Hypothalamus (tissue), 51 donors: ENCODE measurements at regions not wholly inside any gene's neighbourhood (a gene's known extent, or its start where the extent isn't known, plus 50 kb on each side); places are given as distances from the start of the nearest gene placed in this dataset.

Experiments used
- DNase-seq, 51 donors: peaks; one replicate each; lab custom pipeline; 2025; lab: John Stamatoyannopoulos, UW

DNA sequence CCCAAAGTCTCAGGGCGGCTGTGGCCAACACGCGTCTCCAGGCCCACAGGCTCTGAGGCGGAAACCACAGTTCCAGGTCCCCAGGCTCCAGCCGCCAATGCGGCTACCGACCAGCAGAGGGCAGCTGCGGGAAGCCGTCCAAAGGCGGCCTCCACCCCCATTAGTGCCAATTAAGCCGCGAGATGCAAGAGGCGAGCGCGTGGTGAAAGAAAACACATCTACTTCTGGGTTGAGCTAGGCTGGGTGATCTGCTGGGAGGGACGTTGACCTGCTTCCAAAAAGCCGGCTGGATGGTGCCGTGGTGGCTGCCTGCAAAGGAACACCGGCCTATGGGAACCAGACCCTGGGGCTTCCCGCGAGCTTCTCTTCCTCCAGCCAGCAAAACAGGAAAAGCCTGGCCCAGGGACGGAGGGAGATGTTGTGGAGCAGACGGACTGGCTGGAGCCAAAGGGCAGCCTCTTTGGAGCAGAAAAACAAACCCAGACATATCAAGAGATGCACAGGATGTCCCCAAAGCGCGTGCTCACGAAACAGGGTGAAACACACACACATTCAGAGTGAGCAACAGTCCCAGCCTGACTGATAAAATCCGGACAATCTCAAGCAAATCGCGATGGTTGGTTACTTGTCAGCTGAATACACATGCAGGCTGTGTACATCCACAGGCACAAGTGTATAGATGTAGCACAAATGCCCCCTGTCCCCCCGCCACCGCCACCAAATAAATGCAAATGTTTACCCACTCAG lies 187.1 kb upstream of the BRINP1 start:
- DNase-seq = peak in 50 of 51 donors; percentile 6 to 80 (median 58)

DNA sequence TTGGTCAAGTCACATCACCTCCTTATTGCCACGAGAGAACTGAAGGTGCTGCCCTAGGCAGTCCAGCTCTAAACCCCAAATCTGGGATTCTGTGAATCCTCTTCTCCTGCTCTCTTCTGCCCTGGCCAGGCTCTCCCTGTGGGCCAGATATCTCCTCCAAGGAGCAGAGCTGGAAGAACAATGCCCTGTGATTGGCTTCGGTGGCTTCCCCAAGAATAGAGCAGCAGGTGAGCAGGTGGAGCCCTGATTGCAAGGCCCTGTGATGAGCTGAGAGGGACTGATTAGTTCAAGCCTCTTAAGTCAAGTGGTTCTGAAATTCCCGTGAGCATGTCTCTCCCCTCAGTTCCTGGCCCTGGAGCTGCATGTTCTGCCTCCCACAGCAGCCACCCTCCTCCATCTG lies 175.3 kb upstream of the BRINP1 start:
- no peak for DNase-seq

DNA sequence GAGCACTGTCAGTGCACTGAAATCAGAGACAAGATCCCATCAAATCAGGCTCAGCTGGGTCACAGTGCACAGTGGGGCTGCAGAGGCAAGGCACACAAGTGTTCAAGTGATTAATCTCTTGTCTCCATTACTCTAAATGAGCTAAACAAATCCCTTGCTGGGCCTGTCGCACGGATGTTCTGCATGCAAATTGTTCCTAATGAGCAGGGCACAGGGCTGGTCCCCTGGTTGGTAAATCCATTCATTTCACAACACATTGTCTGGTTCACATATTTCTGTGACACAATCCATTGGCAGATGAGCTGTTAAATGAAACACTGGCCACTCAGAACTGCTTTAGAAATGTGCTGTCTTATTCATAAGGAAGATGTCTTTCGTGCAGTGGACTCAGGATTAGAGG lies 167.9 kb upstream of the BRINP1 start:
- no peak for DNase-seq

GRCh38 chr9:119533504-119533903 lies 164.3 kb upstream of the BRINP1 start:
- no peak for DNase-seq

DNA sequence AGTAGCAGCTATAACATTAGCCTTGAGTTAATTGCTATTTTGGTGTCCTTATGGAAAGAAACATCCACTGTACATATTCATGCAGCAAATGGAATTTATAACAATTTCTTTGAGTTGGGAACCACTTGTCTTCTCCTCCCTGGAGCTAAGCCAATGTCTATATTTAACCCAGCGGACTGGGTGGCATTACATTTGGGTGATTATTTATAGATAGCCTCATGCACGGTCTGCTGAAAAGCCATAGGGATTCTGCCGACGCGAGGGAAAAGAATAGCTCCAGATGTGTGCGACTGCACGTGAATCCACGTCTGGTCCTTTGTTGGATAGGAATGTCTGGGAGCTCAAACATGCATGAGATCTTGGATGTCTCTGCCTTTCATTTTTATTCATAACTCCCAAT lies 157.5 kb upstream of the BRINP1 start:
- no peak for DNase-seq

GRCh38 chr9:119523508-119523907 lies 154.3 kb upstream of the BRINP1 start:
- no peak for DNase-seq

DNA sequence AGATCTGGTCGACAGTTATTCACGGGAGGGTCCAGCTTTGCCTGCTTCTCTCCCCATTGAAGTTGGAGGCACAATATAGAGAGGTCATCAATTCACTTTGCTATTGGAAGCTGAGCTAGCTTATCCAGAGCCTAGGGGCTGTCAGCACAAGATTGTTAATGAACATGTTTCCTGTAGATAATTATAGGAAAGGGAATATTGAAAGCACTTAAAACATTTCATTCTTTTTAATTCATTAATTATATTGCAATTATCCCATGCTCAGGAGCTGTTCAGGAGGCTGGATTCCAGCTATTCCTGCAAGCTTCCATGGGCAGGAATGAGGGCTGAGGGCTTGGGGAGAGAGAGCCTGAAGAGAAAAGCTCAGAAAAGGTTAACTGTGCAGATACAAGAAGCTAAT lies 153.1 kb upstream of the BRINP1 start:
- DNase-seq = no peak

DNA sequence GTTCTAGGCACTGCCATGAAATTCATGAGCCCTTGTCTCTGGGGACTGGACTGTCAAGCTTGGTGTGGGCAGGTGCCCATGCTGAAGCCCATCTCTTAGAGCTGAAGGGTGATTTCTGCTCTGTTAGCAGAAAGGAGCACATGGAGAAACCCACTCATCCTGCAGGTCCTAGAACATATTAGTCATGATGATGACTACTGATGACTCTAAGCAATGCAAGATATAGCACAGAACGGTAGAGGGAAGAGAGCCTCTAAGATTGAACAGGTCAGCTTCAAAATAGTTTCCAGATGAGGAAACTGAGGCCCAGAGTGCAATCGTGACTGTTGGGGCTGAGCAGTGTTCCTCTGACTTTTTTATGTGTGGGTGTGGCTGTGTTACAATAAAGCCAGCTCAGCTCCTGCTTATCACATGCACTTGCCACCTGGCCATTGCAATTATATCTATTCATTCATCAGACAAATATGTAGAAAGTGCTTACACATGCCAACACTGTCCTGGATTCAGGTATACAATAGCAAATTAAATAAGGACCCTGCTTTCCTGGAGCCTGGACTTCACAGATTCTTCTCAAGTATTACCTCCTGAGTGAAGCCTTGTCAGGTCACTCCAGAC lies 140.2 kb upstream of the BRINP1 start:
- DNase-seq = no peak

- no peak for DNase-seq
Measured at GRCh38 chr9:119501374-119501773, 132.1 kb upstream of the BRINP1 start.

- peak in 1 of 51 donors; percentile 52 for DNase-seq
Measured at GRCh38 chr9:119500072-119500771, 131.0 kb upstream of the BRINP1 start.

DNA sequence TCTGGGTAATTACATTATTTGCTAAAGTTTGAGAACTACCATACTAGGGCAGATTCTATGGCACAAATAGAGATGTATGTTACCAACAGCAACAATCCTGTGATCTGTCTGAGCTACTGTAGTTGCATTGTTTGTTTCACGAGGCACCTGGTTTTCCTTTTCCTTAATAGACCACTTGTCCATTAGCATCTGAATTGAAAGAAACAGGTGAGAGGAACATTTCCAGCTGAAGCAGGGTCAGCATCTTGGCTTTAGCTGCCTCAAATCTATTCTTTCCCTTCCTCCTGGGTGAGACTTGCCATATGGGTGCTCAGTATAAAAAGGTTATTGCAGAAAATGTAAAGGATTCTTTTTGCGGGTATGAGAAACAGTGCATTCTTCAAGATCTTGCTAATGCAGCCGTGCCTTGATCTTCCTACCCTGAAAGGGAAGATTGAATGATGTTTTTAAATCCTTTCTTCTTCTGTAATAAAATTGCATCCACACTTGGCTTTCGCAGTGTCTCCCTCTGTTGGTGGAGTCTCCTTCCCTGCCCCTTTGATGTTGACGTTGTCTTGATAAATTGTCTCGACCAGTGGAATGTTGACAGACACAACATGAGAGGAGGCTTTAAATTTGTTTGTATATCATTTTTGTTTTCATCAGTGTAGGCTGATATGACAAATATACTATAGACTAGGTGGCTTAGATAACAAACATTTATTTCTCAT lies 118.0 kb upstream of the BRINP1 start:
- DNase-seq = no peak

DNA sequence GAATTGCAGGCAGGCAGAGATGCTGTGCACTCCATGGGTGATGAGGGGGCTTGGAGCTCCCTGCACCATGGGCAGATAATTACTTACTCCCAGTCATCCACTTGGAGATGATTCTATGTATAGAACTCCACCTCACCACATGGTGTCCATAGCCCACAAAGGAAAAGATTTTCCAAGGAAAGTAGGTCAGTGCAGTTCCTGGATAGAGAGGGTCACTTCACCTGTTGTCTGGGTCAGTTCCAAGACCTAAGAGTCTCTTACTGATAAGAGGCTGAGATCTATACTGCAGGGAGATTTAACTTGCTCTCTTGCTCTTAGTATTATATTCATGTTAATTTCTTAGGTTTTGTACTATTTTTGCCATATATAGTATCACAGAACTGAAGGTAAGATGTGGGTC lies 113.9 kb upstream of the BRINP1 start:
- no peak for DNase-seq

GRCh38 chr9:119477197-119477596 lies 108.0 kb upstream of the BRINP1 start:
- DNase-seq = no peak

DNA sequence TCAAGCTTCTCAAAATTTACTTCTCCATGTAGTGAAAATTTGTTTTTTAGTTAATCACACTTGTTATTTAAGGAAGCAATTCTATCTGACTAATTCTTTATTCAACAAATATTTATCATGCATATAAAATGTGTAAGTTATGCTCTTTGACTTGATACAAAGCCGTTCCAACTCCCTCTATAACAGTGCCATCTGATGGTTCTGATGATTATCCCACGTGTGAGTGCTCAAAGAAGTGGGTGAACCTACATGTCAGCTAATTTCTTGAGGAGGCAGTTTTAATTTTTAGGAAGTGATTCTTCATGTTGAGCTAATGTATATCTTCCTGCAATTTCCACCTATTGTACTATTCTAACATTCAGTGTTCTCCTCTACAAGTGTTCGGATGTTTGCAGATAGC lies 88.8 kb upstream of the BRINP1 start:
- no peak for DNase-seq

GRCh38 chr9:119453980-119454379 lies 84.7 kb upstream of the BRINP1 start:
- no peak for DNase-seq

DNA sequence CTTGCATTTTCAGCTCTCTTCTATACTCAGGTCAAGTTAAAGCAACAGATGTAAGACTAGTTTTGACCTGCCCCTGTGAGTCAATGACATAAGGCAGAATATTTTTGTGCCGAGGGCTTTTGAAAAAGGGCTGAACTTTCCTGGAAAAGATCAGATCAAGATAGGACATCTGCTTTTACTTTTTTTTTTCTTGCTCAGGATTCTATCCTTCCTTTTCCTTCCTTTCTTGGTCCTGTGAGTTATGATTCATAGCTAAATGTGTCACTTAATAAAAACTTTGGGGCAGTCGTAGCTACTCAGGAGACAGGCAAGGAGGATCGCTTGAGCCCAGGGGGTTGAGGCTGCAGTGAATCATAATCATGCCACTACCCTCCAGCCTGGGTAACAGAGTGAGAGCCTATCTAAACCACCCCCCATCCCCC lies 84.3 kb upstream of the BRINP1 start:
- DNase-seq = no peak

DNA sequence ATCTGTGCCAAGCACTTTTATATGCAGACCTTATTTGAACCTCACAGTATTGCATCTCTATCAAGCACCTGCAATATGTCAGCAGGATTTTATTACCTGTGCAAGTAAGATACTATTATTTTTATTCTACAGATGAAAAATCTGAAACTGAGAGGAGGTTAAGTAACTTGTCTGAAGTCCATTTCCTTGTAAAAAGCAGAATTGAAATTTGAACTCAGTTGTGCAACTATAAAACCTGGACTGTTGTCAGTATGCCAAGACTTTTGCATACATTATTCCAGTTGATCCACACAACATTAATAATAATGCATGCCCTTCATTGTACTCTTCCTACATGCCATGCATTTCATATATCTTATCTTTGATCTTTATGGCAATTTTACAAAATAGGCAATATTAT lies 82.2 kb upstream of the BRINP1 start:
- no peak for DNase-seq

DNA sequence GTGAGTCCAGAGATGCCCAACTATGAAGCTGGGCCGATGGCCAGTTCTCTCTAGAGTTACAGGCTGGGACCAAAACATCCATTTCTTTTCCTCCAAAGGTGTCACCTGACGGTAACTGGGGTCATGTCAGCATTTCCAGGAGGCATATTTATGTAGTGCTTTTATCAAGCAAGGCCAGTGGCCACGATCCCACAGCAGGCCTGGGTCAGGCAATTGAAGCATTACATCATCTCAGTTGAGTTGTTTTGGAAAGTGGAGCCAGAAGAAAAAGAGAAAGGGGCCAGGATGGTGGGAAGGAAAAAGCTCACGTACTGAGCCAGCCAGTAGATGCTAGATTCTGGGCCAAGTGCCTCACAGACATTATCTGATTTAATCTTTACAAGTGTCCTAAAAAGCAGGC lies 73.9 kb upstream of the BRINP1 start:
- DNase-seq = no peak

DNA sequence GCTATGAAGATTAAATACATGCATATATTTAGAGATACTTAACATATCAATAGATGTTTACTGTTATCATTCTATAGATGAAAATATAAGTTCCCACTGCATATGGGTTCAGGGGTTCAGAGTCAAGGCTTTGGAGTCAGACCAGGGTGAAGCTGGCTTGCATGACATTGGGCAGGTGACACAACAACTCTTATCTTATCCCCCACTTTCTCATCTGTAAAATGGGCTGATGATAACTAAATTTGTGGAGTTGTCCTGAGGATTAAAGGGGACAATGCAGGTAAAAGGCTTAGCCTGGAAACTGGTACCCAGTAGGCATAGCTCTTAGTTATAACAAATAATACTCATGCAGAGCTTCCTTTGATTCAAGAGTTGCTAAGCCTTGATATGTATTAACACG lies 72.6 kb upstream of the BRINP1 start:
- DNase-seq = no peak

- DNase-seq = no peak
Measured at GRCh38 chr9:119441338-119441737, 72.1 kb upstream of the BRINP1 start.

GRCh38 chr9:119436261-119436660 lies 67.0 kb upstream of the BRINP1 start:
- DNase-seq = no peak
